HAP-1 (cell line): ENCODE measurements at regions not wholly inside any gene's neighbourhood (a gene's known extent, or its start where the extent isn't known, plus 50 kb on each side); places are given as distances from the start of the nearest gene placed in this dataset.
"Not testable (repeated sequence)": the region's sequence is repeated elsewhere in the genome, so short reads cannot be mapped to it uniquely, and the experiment has no call there.

ENCODE experiments used
- DNase-seq, 2 experiments: peaks; one replicate each; pipeline ENCODE4 v3.0.0-alpha.2; 2016 to 2020; ENCODE audit warnings: low spot score in 2 of 2
- H3K27me3 ChIP-seq: fragments of 250-450 bp; sonication (Bioruptor Pico); 2 replicates; pipeline ENCODE4 v1.5.1; 2020; ENCODE audit warnings: low read depth, mild to moderate bottlenecking, moderate library complexity
- H3K36me3 ChIP-seq: fragments of 250-450 bp; sonication (Bioruptor Pico); replicated peaks from 2 replicates; pipeline ENCODE4 v1.5.1; 2020; ENCODE audit warnings: mild to moderate bottlenecking
- H3K4me1 ChIP-seq: fragments of 250-450 bp; sonication (Bioruptor Pico); 2 replicates; pipeline ENCODE4 v1.5.1; 2020; ENCODE audit warnings: mild to moderate bottlenecking
- H3K4me3 ChIP-seq: fragments of 250-450 bp; sonication (Bioruptor Pico); 2 replicates; pipeline ENCODE4 v1.5.1; 2020; ENCODE audit warnings: mild to moderate bottlenecking, moderate library complexity
- H3K9me3 ChIP-seq: fragments of 250-450 bp; sonication (Bioruptor Pico); 2 replicates; pipeline ENCODE4 v1.5.1; 2020; ENCODE audit warnings: mild to moderate bottlenecking, moderate library complexity
- in situ Hi-C: fragments of 300-500 bp; cut with MboI; formaldehyde crosslinking; loops from 3 replicates; pipeline ENCODE4 v1.14.3; 2020; ENCODE audit warnings: low sequenced_read_pairs, inconsistent platforms, mixed read lengths

GRCh38 chr3:177249203-177249602 is 51.9 kb upstream of the TBL1XR1 start:
- no peaks in the 10 kb centered on the region for H3K27me3 ChIP-seq
- no peaks in the 10 kb centered on the region for H3K4me1 ChIP-seq
- in situ Hi-C loops, result no loop called here
- H3K9me3 ChIP-seq, result no peaks in the 10 kb centered on the region
- H3K36me3 ChIP-seq, result no peaks in the 10 kb centered on the region
- no peak overlapping the region for H3K4me3 ChIP-seq
- no peak for DNase-seq

DNA sequence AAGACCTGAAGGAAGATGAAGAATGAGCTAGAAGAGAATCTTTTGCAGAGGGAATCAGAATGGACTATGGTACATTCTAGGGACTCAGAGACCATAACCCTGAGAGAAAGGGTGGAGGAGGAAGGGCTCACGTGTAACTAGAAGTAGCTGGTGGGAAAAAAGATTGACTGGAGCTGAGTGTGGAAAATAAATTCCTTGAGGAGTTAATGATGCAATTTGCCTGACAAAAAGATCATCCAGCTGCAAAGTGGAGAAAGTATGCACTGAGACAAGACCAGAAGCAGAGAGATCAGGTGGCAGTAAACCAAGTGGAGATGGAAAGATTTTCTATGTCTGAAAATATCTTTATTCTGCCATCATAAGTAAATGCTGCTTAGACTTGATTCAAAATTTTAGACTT is 52.9 kb upstream of the TBL1XR1 start:
- no peak for DNase-seq
- no peaks in the 10 kb centered on the region for H3K4me1 ChIP-seq
- H3K27me3 ChIP-seq, result no peaks in the 10 kb centered on the region

GRCh38 chr3:177251755-177252154 is 54.5 kb upstream of the TBL1XR1 start:
- in situ Hi-C loops, result no loop called here
- Histone ChIP-seq H3K9me3 (no peaks in the 10 kb centered on the region), H3K4me3 (no peak overlapping the region), H3K27me3 (no peaks in the 10 kb centered on the region), H3K4me1 (no peaks in the 10 kb centered on the region), H3K36me3 (no peaks in the 10 kb centered on the region)
- no peak for DNase-seq

More for the DNA sequence above, 52.9 kb upstream of the TBL1XR1 start:
- Histone ChIP-seq H3K4me3 (no peak overlapping the region), H3K36me3 (no peaks in the 10 kb centered on the region), H3K9me3 (no peaks in the 10 kb centered on the region)
- in situ Hi-C loops, result no loop called here

DNA sequence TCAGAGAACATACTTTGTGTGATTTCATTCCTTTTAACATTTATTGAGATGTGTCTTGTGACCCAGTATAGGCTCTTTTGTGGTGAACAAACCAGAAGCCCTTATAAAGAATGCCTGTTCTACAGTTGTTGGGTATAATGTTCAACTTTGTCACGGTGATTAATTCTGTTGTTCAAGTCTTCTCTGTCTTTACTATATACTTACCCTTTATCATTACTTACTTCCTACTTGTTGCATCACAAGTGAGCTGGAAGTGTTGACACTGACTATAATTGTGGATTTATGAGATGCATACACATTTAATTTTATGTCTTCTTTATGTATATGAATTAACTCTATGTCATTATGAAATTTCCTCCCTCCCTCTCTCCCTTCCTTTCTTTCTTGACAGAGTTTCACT is 59.7 kb upstream of the TBL1XR1 start:
- in situ Hi-C loops, result no loop called here
- Histone ChIP-seq H3K36me3 (no peaks in the 10 kb centered on the region), H3K9me3 (no peaks in the 10 kb centered on the region), H3K4me3 (no peak overlapping the region), H3K4me1 (no peaks in the 10 kb centered on the region), H3K27me3 (no peaks in the 10 kb centered on the region)
- no peak for DNase-seq

- in situ Hi-C loops, result no loop called here
- DNase-seq, result no peak
- Histone ChIP-seq H3K4me1 (no peaks in the 10 kb centered on the region), H3K36me3 (no peaks in the 10 kb centered on the region), H3K27me3 (no peaks in the 10 kb centered on the region), H3K9me3 (no peaks in the 10 kb centered on the region), H3K4me3 (no peak overlapping the region)
Measured at GRCh38 chr3:177257625-177258024, 60.3 kb upstream of the TBL1XR1 start.

GRCh38 chr3:177262396-177262795 is 65.1 kb upstream of the TBL1XR1 start:
- H3K27me3 ChIP-seq, result no peaks in the 10 kb centered on the region
- H3K36me3 ChIP-seq, result no peaks in the 10 kb centered on the region
- in situ Hi-C loops, result no loop called here
- DNase-seq, result no peak
- no peak overlapping the region for H3K4me3 ChIP-seq
- H3K9me3 ChIP-seq, result no peaks in the 10 kb centered on the region
- no peaks in the 10 kb centered on the region for H3K4me1 ChIP-seq

DNA sequence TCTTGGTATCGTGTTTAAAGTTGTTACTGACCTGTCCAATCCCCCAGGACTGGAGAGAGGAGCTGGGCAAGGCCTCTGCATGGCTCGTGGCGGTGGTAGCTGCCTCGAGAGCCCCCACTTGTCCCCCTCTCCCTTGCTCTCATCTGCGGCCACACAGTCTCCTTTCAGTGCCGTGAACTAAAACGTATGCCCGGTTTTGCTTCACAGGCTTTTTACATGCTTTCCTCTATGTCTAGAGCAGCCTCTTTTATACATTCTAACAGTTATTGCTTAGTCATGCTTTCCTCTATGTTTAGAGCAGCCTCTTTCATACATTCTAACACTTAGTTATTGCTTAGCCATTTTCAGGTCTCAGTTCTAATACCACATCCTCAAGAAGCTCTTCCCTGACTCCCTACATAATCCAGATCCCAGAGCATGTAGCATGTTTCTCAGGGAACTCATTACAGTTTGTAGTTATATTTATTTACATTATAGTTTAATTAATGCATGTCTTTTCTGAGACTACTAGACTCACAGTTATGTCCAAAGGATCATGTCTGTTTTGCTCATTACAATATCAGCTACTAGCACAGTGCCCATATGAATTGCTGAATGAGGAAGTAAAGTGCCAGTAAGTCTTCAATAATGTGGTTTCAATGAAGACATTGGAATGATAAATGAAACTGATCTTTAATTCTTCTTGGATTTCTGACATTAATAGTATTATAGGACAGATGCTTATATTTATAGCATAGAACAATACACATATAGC is 66.5 kb upstream of the TBL1XR1 start:
- in situ Hi-C loops, result no loop called here

DNA sequence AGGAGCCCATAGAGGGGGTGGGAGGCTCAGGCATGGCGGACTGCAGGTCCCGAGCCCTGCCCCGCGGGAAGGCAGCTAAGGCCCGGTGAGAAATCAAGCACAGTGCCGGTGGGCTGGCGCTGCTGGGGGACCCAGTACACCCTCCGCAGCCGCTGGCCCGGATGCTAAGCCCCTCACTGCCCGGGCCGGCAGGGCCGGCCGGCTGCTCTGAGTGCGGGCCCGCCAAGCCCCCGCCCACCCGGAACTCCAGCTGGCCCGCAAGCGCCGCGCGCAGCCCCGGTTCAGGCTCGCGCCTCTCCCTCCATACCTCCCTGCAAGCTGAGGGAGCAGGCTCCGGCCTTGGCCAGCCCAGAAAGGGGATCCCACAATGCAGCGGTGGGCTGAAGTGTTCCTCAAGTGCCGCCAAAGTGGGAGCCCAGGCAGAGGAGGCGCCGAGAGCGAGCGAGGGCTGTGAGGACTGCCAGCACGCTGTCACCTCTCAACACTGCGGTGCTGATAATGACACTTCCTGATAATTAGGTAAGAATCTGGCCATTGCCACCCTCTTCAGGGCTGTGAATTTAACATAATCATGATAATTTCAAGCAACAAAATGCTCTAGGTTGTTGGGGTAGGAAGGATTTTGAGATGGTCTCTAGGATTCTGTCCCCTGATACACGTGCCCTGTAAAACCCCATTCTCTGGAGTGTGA is 74.7 kb upstream of the TBL1XR1 start:
- H3K4me3 ChIP-seq, H3K36me3 ChIP-seq, H3K9me3 ChIP-seq, H3K27me3 ChIP-seq, H3K4me1 ChIP-seq, in situ Hi-C loops, DNase-seq: not testable (repeated sequence)

More for the DNA sequence above, 66.5 kb upstream of the TBL1XR1 start:
- DNase-seq, result no peak
- H3K36me3 ChIP-seq, result no peaks in the 10 kb centered on the region
- no peaks in the 10 kb centered on the region for H3K4me1 ChIP-seq
- H3K9me3 ChIP-seq, result no peaks in the 10 kb centered on the region
- no peaks in the 10 kb centered on the region for H3K27me3 ChIP-seq
- H3K4me3 ChIP-seq, result no peak overlapping the region

DNA sequence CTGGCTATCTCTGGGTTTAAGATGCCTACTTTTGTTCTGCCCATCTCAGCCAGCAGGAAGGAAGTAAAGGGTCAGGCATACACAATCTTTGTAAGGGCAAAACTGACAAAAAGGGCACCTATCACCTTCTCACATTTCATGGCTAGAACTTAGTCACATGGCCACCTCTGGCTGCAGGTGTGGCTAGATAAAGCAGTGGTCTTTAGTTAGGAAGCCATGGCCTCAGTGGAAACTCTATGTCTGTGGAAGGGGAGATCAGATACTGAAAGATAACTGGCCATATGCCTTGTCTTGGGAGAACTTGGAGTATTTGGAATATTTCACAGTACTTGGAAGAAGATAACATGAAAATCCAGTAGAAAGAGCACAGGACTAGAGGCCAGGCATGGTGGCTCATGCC is 80.7 kb upstream of the TBL1XR1 start:
- no peaks in the 10 kb centered on the region for H3K4me1 ChIP-seq

DNA sequence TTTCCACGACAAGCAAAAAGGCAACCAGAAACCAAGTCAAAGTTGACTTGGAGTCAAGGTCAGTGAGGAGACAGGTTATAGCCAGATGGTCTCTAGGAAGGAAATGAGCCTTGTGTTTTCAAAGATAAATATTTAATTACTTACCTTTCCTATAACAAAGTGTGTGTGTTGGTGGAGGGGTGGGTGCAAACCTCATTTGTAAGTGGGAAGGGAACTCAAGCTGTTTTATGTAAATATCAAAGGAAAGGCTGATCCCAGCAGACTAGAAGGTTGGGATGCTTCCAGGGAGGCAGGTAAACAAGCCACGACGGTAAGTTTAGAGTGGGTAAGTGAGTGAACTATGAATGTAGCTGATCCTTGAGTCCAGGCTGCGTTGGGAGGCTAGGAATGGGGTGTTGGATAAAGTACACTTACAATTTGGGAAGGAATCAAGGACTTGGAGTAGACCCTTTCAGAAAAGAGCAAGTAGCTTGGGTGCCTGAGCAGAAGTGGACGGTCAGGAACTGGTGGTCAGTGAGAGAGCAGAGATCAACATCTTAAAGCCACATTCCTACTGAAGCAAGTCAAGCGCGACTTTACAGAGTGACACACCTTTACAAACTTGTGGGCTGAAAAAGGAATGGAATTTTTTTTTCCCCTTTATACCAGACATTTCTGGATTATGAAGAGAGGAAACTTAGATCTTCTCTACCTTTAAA is 82.0 kb upstream of the TBL1XR1 start:
- H3K4me1 ChIP-seq, result peaks cover 5% of the 10 kb centered on the region
- H3K4me3 ChIP-seq, result no peak overlapping the region
- DNase-seq, result no peak
- in situ Hi-C loops, result no loop called here
- H3K27me3 ChIP-seq, result no peaks in the 10 kb centered on the region
- no peaks in the 10 kb centered on the region for H3K36me3 ChIP-seq
- H3K9me3 ChIP-seq, result no peaks in the 10 kb centered on the region

More for the DNA sequence above, 80.7 kb upstream of the TBL1XR1 start:
- Histone ChIP-seq H3K36me3 (no peaks in the 10 kb centered on the region), H3K4me3 (no peak overlapping the region), H3K9me3 (no peaks in the 10 kb centered on the region), H3K27me3 (no peaks in the 10 kb centered on the region)
- no peak for DNase-seq
- in situ Hi-C loops, result no loop called here

DNA sequence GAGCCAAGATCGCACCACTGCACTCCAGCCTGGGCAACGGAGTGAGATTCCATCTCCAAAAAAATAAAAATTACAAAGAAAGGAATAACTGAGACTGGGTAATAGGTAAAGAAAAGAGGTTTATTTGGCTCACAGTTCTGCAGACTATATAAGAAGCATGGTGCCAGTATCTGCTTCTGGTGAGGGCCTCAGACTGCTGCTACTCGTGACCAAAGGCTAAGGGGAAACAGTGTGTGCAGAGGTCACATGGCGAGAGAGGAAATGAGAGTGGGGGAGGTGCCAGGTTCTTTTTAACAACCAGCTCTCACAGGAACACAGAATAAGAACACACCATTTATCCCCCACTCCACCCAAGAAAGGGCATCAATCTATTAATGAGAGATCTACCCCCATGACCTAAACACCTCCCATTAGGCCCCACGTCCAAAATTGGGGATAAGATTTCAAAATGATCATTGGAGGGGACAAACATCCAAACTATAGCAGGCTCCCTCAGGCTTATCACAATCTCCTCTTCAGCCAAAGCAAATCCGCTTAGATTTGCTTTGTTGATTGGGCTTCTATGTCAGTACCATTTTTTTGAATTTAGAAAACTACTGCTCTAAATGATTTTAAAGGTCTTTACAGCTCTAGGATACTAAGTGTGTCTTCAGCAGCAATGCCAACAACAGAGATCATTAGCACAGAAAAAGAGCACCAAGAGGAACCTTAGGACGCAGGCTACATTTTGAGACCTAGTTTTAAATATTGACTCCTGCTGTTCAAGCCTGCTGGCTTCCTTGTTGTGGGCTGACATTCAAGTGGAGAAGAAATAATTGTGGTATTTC is 84.2 kb upstream of the TBL1XR1 start:
- Histone ChIP-seq H3K4me1 (peaks cover 8% of the 10 kb centered on the region), H3K27me3 (no peaks in the 10 kb centered on the region), H3K36me3 (no peaks in the 10 kb centered on the region), H3K4me3 (no peak overlapping the region), H3K9me3 (no peaks in the 10 kb centered on the region)
- DNase-seq, result no peak
- in situ Hi-C loops, result no loop called here

GRCh38 chr3:177282119-177282655 is 84.9 kb upstream of the TBL1XR1 start:
- no peaks in the 10 kb centered on the region for H3K36me3 ChIP-seq
- in situ Hi-C loops, result no loop called here
- no peaks in the 10 kb centered on the region for H3K27me3 ChIP-seq
- H3K4me3 ChIP-seq, result no peak overlapping the region
- H3K9me3 ChIP-seq, result no peaks in the 10 kb centered on the region
- H3K4me1 ChIP-seq, result peaks cover 8% of the 10 kb centered on the region
- DNase-seq, result no peak

DNA sequence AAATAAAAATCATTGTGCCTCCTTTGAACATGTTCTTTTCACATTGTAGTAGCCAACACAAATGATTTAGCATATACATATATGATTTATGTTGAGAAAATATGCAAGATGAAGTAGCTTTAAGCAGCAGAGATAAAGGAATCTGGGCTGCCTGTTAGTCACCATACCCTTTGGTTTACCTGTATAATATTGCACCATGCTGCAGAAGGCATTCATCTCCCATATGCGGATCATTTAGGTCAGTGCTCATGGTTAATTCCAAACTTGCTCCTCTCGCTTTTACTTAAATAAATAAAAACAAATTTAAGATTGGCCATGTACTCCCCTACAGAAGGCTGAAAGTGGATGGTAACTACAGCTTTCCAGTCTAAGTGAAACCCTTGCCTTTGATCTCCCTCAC is 86.7 kb upstream of the TBL1XR1 start:
- H3K4me1 ChIP-seq, result peaks cover 8% of the 10 kb centered on the region
- DNase-seq, result no peak
- H3K9me3 ChIP-seq, result no peaks in the 10 kb centered on the region
- in situ Hi-C loops, result no loop called here
- H3K27me3 ChIP-seq, result no peaks in the 10 kb centered on the region
- H3K36me3 ChIP-seq, result no peaks in the 10 kb centered on the region
- H3K4me3 ChIP-seq, result no peak overlapping the region
